A673 (cell line): ENCODE measurements at regions not wholly inside any gene's neighbourhood (a gene's known extent, or its start where the extent isn't known, plus 50 kb on each side); places are given as distances from the start of the nearest gene placed in this dataset.
"Not testable (repeated sequence)": the region's sequence is repeated elsewhere in the genome, so short reads cannot be mapped to it uniquely, and the experiment has no call there.

Experiments used
- BruUV-seq: library from RNA; stranded (reverse); fragments of 400-500 nt; replicated peaks from 2 replicates; lab custom pipeline; 2021; lab: Mats Ljungman, UMichigan
- CTCF ChIA-PET: fragments of 300-600 bp; sonication (Branson Sonifier 250); formaldehyde crosslinking; loops from one replicate; lab custom pipeline; 2022; ENCODE audit warnings: antibody characterized with exemption; lab: Charles Lee
- POLR2A ChIA-PET: fragments of 300-600 bp; sonication (Branson Sonifier 250); formaldehyde crosslinking; loops from one replicate; lab custom pipeline; 2022; ENCODE audit warnings: antibody characterized with exemption; ENCODE audit not compliant: low non-redundant PET; lab: Charles Lee
- DNase-seq: peaks from one replicate; pipeline ENCODE4 v3.0.0-alpha.2; 2015; ENCODE audit warnings: low spot score
- H3K27ac ChIP-seq: fragments of 200-600 bp; sonication (generic); 2 replicates; pipeline ENCODE4 v1.5.1; 2016; ENCODE audit warnings: mixed run types, low read depth, mild to moderate bottlenecking, mixed read lengths, antibody characterized with exemption, low read length; ENCODE audit not compliant: poor library complexity, severe bottlenecking
- H3K27me3 ChIP-seq: fragments of 200-600 bp; sonication (generic); replicated peaks from 2 replicates; pipeline ENCODE4 v1.6.1; 2017; ENCODE audit warnings: mixed run types, low read depth, mild to moderate bottlenecking, mixed read lengths, antibody characterized with exemption, low read length; ENCODE audit not compliant: insufficient read depth, poor library complexity
- H3K36me3 ChIP-seq: fragments of 200-600 bp; sonication (generic); 2 replicates; pipeline ENCODE4 v1.6.1; 2016; ENCODE audit warnings: mixed run types, mild to moderate bottlenecking, mixed read lengths, antibody characterized with exemption, low read length; ENCODE audit not compliant: insufficient read depth, poor library complexity, severe bottlenecking
- H3K4me1 ChIP-seq: fragments of 200-600 bp; sonication (generic); 2 replicates; pipeline ENCODE4 v1.6.1; 2017; ENCODE audit warnings: mixed run types, mild to moderate bottlenecking, mixed read lengths, antibody characterized with exemption, low read length; ENCODE audit not compliant: insufficient read depth, poor library complexity, severe bottlenecking
- H3K4me3 ChIP-seq: fragments of 200-600 bp; sonication (generic); 2 replicates; pipeline ENCODE4 v1.5.1; 2016; ENCODE audit warnings: low read depth, mixed run types, mild to moderate bottlenecking, mixed read lengths, low read length; ENCODE audit not compliant: poor library complexity, severe bottlenecking
- H3K9me3 ChIP-seq: fragments of 200-600 bp; sonication (generic); 2 replicates; pipeline ENCODE4 v1.6.1; 2016; ENCODE audit warnings: mixed run types, low read depth, mild to moderate bottlenecking, mixed read lengths, antibody characterized with exemption, low read length; ENCODE audit not compliant: poor library complexity, severe bottlenecking
- CTCF ChIP-seq: fragments of 300-800, 200-600 bp; sonication (generic); conservative IDR thresholded peaks from 2 replicates; pipeline ENCODE4 v1.5.1; 2017; ENCODE audit warnings: low read depth, mild to moderate bottlenecking, antibody characterized with exemption, low read length, moderate library complexity, mixed read lengths
- EZH2 ChIP-seq: fragments of 200-600 bp; sonication (generic); IDR thresholded peaks from 2 replicates; pipeline ENCODE4 v1.6.1; 2017; ENCODE audit warnings: borderline replicate concordance, low read depth, mild to moderate bottlenecking, mixed read lengths, antibody characterized with exemption, low read length; ENCODE audit not compliant: poor library complexity, severe bottlenecking
- intact Hi-C: fragments of 100-400 bp; cut with micrococcal nuclease; formaldehyde crosslinking; loops from one replicate; pipeline ENCODE4 v1.10.0; 2022; ENCODE audit not compliant: unreplicated experiment

GRCh38 chr6:22133357-22133756 is 163.5 kb downstream of the PRL start:
- DNase-seq, result no peak
- Histone ChIP-seq H3K4me1 (no peaks in the 10 kb centered on the region), H3K36me3 (no peaks in the 10 kb centered on the region), H3K9me3 (peaks cover 5% of the 10 kb centered on the region), H3K4me3 (no peak overlapping the region), H3K27ac (no peak overlapping the region), H3K27me3 (no peaks in the 10 kb centered on the region)
- intact Hi-C loops, result no loop called here
- TF ChIP-seq CTCF, result no peak
- TF ChIP-seq EZH2, result no peak
- ChIA-PET CTCF (no interaction called here), POLR2A (no interaction called here)
- no TSS peak for BruUV-seq

GRCh38 chr6:22134308-22134707 is 162.5 kb downstream of the PRL start:
- TF ChIP-seq CTCF (no peak), EZH2 (no peak)
- H3K27ac ChIP-seq, result no peak overlapping the region
- H3K27me3 ChIP-seq, result no peaks in the 10 kb centered on the region
- ChIA-PET CTCF (no interaction called here), POLR2A (no interaction called here)
- no peak overlapping the region for H3K4me3 ChIP-seq
- intact Hi-C loops, result no loop called here
- no TSS peak for BruUV-seq
- no peaks in the 10 kb centered on the region for H3K36me3 ChIP-seq
- no peaks in the 10 kb centered on the region for H3K4me1 ChIP-seq
- no peak for DNase-seq
- H3K9me3 ChIP-seq, result peaks cover 5% of the 10 kb centered on the region

- Histone ChIP-seq H3K27ac (no peak overlapping the region), H3K27me3 (no peaks in the 10 kb centered on the region), H3K4me3 (no peak overlapping the region), H3K9me3 (peaks cover 5% of the 10 kb centered on the region), H3K4me1 (no peaks in the 10 kb centered on the region), H3K36me3 (no peaks in the 10 kb centered on the region)
- CTCF ChIA-PET, result no interaction called here
- intact Hi-C loops, result no loop called here
- POLR2A ChIA-PET, result no interaction called here
- DNase-seq, result no peak
- no TSS peak for BruUV-seq
- TF ChIP-seq CTCF (no peak), EZH2 (no peak)
Observed at GRCh38 chr6:22135395-22135794, 161.4 kb downstream of the PRL start.

GRCh38 chr6:22140736-22141135 is 156.1 kb downstream of the PRL start:
- intact Hi-C loops, BruUV-seq, H3K4me1 ChIP-seq, H3K27ac ChIP-seq, CTCF ChIA-PET, H3K9me3 ChIP-seq, H3K27me3 ChIP-seq, H3K4me3 ChIP-seq, H3K36me3 ChIP-seq, POLR2A ChIA-PET, DNase-seq: not testable (repeated sequence)
